ENCODE measurements at regions not wholly inside any gene's neighbourhood (a gene's known extent, or its start where the extent isn't known, plus 50 kb on each side); places are given as distances from the start of the nearest gene placed in this dataset.

DNA sequence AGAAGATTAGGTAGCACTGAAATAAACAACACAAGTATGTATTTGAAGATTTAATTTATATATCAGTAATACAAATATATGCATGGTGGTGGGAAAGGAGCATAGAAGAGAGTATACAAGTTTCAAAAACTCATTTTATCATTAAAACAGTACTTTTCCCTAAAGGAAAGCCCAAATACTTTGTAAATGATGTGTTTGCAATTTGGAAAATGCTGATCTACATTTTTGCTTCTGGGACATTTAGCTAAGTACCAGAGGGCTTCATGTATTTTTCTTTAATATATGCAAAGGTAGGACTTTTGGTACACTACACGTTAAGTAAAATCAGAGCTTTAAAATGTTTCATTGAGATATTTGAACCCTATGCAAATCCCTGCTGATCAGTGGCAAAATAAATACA lies 1624.2 kb downstream of the SUCLG1 start:
- no peaks in the 10 kb centered on the region for H3K27me3 Mint-ChIP-seq
- no peak overlapping the region for H3K27ac Mint-ChIP-seq
- POLR2A ChIA-PET = no interaction called here
- H3K36me3 Mint-ChIP-seq = no peaks in the 10 kb centered on the region
- Histone ChIP-seq H3K36me3 (ENCODE audit: control insufficient read depth in 2 of 3, insufficient read depth in 3 of 3, low read length in 3 of 3) (no peaks in the 10 kb centered on the region), H3K4me1 (ENCODE audit: control insufficient read depth in 2 of 2, insufficient read depth in 2 of 2, low read length in 2 of 2) (no peaks in the 10 kb centered on the region), H3K27me3 (ENCODE audit: control insufficient read depth in 2 of 2, insufficient read depth in 2 of 2, low read length in 2 of 2) (no peaks in the 10 kb centered on the region), H3K4me3 (ENCODE audit: low read length) (no peak overlapping the region), H3K9me3 (ENCODE audit: control insufficient read depth in 2 of 3, low read length in 3 of 3) (no peaks in the 10 kb centered on the region), H3K27ac (ENCODE audit: low read depth, low read length) (no peak overlapping the region)
- no peak overlapping the region for H3K4me3 Mint-ChIP-seq
- CTCF ChIA-PET = no interaction called here
- H3K4me1 Mint-ChIP-seq = no peaks in the 10 kb centered on the region
- DNase-seq = no peak
- intact Hi-C loops (cut with micrococcal nuclease) = no loop called here
- ATAC-seq = no peak
- peaks cover 0 to 6% (median 0%) of the 10 kb centered on the region in 11 donors for H3K9me3 Mint-ChIP-seq

DNA sequence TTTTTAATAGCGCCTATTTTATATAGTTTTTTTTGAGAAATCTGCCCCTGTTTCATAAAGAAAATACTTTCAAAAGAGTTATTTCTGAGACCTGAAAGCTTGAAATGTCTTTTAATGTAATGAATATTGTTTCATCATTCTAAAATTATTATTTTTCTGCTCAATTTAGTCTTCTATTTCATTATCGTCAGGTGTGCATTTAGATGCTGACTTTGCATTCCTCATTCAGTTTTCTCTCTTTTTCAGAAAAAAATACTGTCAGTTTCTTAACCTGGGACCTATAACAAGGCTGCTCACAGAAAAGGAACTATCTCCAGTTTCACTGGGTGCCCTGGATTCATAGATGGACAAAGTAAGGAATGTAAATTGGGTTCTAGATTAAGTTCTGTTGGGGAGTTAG lies 1631.7 kb downstream of the SUCLG1 start:
- Mint-ChIP-seq H3K27ac (no peak overlapping the region), H3K36me3 (no peaks in the 10 kb centered on the region), H3K4me3 (no peak overlapping the region), H3K9me3 (peaks cover 0 to 7% (median 0%) of the 10 kb centered on the region in 11 donors), H3K4me1 (no peaks in the 10 kb centered on the region), H3K27me3 (no peaks in the 10 kb centered on the region)
- no peaks in the 10 kb centered on the region for H3K27me3 ChIP-seq (ENCODE audit: control insufficient read depth in 2 of 2, insufficient read depth in 2 of 2, low read length in 2 of 2)
- no peaks in the 10 kb centered on the region for H3K9me3 ChIP-seq (ENCODE audit: control insufficient read depth in 2 of 3, low read length in 3 of 3)
- no peaks in the 10 kb centered on the region for H3K36me3 ChIP-seq (ENCODE audit: control insufficient read depth in 2 of 3, insufficient read depth in 3 of 3, low read length in 3 of 3)
- no peak overlapping the region for H3K27ac ChIP-seq (ENCODE audit: low read depth, low read length)
- ChIA-PET CTCF (no interaction called here), POLR2A (no interaction called here)
- ATAC-seq (no peak), DNase-seq (no peak)
- no peaks in the 10 kb centered on the region for H3K4me1 ChIP-seq (ENCODE audit: control insufficient read depth in 2 of 2, insufficient read depth in 2 of 2, low read length in 2 of 2)
- H3K4me3 ChIP-seq (ENCODE audit: low read length) = no peak overlapping the region
- intact Hi-C loops (cut with micrococcal nuclease) = no loop called here

DNA sequence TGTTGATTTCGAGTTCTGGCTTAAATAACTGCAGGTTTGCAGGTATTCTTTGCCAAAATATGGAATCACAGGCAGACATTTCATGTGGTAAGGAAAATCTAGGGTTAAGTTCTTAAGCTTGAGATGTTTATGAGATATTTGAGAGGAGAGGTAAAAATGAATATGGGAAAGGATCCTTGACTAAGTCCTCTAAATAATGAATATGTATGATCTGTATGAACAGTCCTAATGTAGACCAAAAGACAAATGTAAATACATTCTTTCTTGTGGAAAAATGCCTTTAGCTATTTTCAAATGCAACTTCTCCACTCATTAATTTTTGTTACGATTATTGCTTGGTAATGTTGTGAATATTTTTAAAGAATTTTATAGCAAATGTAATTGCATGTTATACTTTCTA lies 1632.6 kb downstream of the SUCLG1 start:
- Mint-ChIP-seq H3K27ac (no peak overlapping the region), H3K27me3 (no peaks in the 10 kb centered on the region), H3K9me3 (peaks cover 0 to 7% (median 0%) of the 10 kb centered on the region in 11 donors), H3K4me3 (no peak overlapping the region), H3K36me3 (no peaks in the 10 kb centered on the region), H3K4me1 (no peaks in the 10 kb centered on the region)
- Histone ChIP-seq H3K27me3 (ENCODE audit: control insufficient read depth in 2 of 2, insufficient read depth in 2 of 2, low read length in 2 of 2) (no peaks in the 10 kb centered on the region), H3K9me3 (ENCODE audit: control insufficient read depth in 2 of 3, low read length in 3 of 3) (no peaks in the 10 kb centered on the region), H3K27ac (ENCODE audit: low read depth, low read length) (no peak overlapping the region), H3K4me3 (ENCODE audit: low read length) (no peak overlapping the region), H3K4me1 (ENCODE audit: control insufficient read depth in 2 of 2, insufficient read depth in 2 of 2, low read length in 2 of 2) (no peaks in the 10 kb centered on the region), H3K36me3 (ENCODE audit: control insufficient read depth in 2 of 3, insufficient read depth in 3 of 3, low read length in 3 of 3) (no peaks in the 10 kb centered on the region)
- DNase-seq (no peak), ATAC-seq (no peak)
- ChIA-PET CTCF (no interaction called here), POLR2A (no interaction called here)
- intact Hi-C loops (cut with micrococcal nuclease) = no loop called here

DNA sequence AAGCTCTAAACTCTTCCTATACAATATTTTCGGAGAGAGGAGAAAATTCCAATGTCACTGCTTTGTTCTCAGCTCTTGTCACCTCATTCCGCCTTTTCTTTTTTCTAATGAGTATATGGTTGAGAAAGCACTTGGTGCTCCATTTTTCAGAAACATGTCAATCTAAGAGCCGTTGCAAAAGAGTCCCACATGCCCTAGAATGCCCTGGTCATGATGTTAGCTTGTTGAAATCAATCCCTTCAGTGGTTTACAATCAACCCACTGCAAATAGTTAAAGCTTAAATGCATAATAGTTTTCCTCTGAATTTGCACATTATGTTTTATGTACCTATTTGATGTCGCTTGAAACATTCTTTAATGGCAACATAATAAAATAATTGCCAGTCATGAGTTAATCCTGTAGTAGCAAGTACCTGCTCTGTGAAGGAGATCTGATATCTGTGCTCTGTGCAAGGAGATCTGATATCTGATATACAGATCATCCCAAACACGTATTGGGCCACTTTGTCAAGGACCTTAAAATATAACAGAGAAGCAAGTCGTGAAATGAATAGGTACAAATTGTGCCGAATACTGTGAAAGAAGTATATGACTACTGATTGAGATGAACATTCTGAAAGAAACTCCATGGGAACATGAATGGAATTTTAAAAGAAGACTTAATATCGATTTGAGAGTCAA lies 1633.5 kb downstream of the SUCLG1 start:
- no peaks in the 10 kb centered on the region for H3K4me1 Mint-ChIP-seq
- H3K27ac Mint-ChIP-seq = no peak overlapping the region
- Histone ChIP-seq H3K4me3 (ENCODE audit: low read length) (no peak overlapping the region), H3K27ac (ENCODE audit: low read depth, low read length) (no peak overlapping the region), H3K9me3 (ENCODE audit: control insufficient read depth in 2 of 3, low read length in 3 of 3) (no peaks in the 10 kb centered on the region), H3K27me3 (ENCODE audit: control insufficient read depth in 2 of 2, insufficient read depth in 2 of 2, low read length in 2 of 2) (no peaks in the 10 kb centered on the region), H3K36me3 (ENCODE audit: control insufficient read depth in 2 of 3, insufficient read depth in 3 of 3, low read length in 3 of 3) (no peaks in the 10 kb centered on the region), H3K4me1 (ENCODE audit: control insufficient read depth in 2 of 2, insufficient read depth in 2 of 2, low read length in 2 of 2) (no peaks in the 10 kb centered on the region)
- H3K9me3 Mint-ChIP-seq = peaks cover 0 to 4% (median 0%) of the 10 kb centered on the region in 11 donors
- DNase-seq = no peak
- ChIA-PET POLR2A (no interaction called here), CTCF (no interaction called here)
- no peak for ATAC-seq
- H3K27me3 Mint-ChIP-seq = no peaks in the 10 kb centered on the region
- intact Hi-C loops (cut with micrococcal nuclease) = no loop called here
- no peaks in the 10 kb centered on the region for H3K36me3 Mint-ChIP-seq
- no peak overlapping the region for H3K4me3 Mint-ChIP-seq

DNA sequence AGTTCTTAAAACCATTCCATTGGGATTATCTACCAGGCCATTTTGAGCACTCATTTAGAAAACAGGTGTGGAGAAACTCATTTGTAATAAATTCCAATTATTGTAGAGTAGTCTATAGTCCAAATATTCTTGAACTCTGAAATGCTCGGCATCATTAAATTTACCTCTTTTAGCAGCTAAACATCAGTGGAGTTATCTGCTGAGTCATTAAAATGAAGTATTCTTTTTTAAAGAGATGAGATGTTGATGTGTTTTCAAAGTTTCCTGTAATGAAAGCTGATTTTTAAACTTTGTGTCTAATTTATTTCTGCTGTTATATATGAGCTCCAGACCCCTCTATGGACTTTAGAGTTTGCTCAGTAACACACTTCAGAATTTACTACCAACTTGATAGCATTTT lies 1635.2 kb downstream of the SUCLG1 start:
- peaks cover 0 to 3% (median 0%) of the 10 kb centered on the region in 11 donors for H3K9me3 Mint-ChIP-seq
- Histone ChIP-seq H3K4me1 (ENCODE audit: control insufficient read depth in 2 of 2, insufficient read depth in 2 of 2, low read length in 2 of 2) (no peaks in the 10 kb centered on the region), H3K9me3 (ENCODE audit: control insufficient read depth in 2 of 3, low read length in 3 of 3) (no peaks in the 10 kb centered on the region), H3K27me3 (ENCODE audit: control insufficient read depth in 2 of 2, insufficient read depth in 2 of 2, low read length in 2 of 2) (no peaks in the 10 kb centered on the region), H3K36me3 (ENCODE audit: control insufficient read depth in 2 of 3, insufficient read depth in 3 of 3, low read length in 3 of 3) (no peaks in the 10 kb centered on the region), H3K27ac (ENCODE audit: low read depth, low read length) (no peak overlapping the region), H3K4me3 (ENCODE audit: low read length) (no peak overlapping the region)
- no peaks in the 10 kb centered on the region for H3K4me1 Mint-ChIP-seq
- no peaks in the 10 kb centered on the region for H3K27me3 Mint-ChIP-seq
- ChIA-PET CTCF (no interaction called here), POLR2A (no interaction called here)
- intact Hi-C loops (cut with micrococcal nuclease) = no loop called here
- no peaks in the 10 kb centered on the region for H3K36me3 Mint-ChIP-seq
- no peak overlapping the region for H3K4me3 Mint-ChIP-seq
- no peak overlapping the region for H3K27ac Mint-ChIP-seq
- ATAC-seq (no peak), DNase-seq (no peak)

DNA sequence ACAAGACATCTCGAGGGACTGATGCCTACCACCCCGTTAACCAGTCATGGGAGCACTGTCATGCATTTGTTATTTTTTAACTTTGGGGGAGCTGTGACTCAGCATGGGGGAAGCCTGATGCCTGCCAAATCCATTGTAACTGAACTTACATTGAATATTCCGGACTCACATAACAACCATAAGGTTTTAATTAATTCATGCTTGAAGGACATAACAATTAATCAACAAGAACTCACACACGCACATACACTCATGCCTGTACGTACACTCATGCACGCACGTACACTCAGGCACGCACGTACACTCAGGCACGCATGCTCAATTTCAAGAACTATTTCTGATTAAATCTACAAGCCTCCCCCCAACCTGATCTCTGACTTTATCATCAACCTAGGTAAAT lies 1639.1 kb downstream of the SUCLG1 start:
- H3K4me1 ChIP-seq (ENCODE audit: control insufficient read depth in 2 of 2, insufficient read depth in 2 of 2, low read length in 2 of 2) = no peaks in the 10 kb centered on the region
- no peaks in the 10 kb centered on the region for H3K27me3 ChIP-seq (ENCODE audit: control insufficient read depth in 2 of 2, insufficient read depth in 2 of 2, low read length in 2 of 2)
- H3K4me1 Mint-ChIP-seq = no peaks in the 10 kb centered on the region
- H3K36me3 Mint-ChIP-seq = no peaks in the 10 kb centered on the region
- H3K9me3 Mint-ChIP-seq = peaks cover 0 to 3% (median 0%) of the 10 kb centered on the region in 11 donors
- H3K36me3 ChIP-seq (ENCODE audit: control insufficient read depth in 2 of 3, insufficient read depth in 3 of 3, low read length in 3 of 3) = no peaks in the 10 kb centered on the region
- intact Hi-C loops (cut with micrococcal nuclease) = no loop called here
- H3K27me3 Mint-ChIP-seq = no peaks in the 10 kb centered on the region
- H3K27ac Mint-ChIP-seq = no peak overlapping the region
- no peak overlapping the region for H3K4me3 Mint-ChIP-seq
- ChIA-PET POLR2A (no interaction called here), CTCF (no interaction called here)
- no peak overlapping the region for H3K4me3 ChIP-seq (ENCODE audit: low read length)
- H3K27ac ChIP-seq (ENCODE audit: low read depth, low read length) = no peak overlapping the region
- DNase-seq = no peak
- no peaks in the 10 kb centered on the region for H3K9me3 ChIP-seq (ENCODE audit: control insufficient read depth in 2 of 3, low read length in 3 of 3)
- ATAC-seq = no peak

DNA sequence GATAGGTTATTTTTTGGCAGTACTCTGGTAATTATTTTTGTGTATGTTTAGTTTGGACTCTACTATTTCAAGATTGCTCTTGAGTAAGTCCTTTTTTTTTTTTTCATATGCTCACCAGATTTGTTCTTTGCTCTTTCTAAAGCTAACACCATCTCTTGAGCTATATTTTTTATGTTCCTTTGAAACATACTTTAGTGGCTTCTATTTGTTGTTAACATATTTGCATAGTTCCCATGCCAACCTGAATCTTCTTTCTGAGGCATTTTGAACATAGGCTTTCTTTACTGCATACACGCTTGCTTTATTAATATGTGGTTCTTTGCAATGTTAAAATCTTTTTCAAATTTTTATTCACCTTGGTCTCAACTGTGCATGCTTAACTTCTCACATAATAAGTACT lies 1644.9 kb downstream of the SUCLG1 start:
- Mint-ChIP-seq H3K9me3 (peaks cover 0 to 2% (median 0%) of the 10 kb centered on the region in 11 donors), H3K36me3 (no peaks in the 10 kb centered on the region), H3K4me1 (no peaks in the 10 kb centered on the region), H3K27ac (no peak overlapping the region), H3K27me3 (no peaks in the 10 kb centered on the region), H3K4me3 (no peak overlapping the region)
- ATAC-seq (no peak), DNase-seq (no peak)
- Histone ChIP-seq H3K4me3 (ENCODE audit: low read length) (no peak overlapping the region), H3K27ac (ENCODE audit: low read depth, low read length) (no peak overlapping the region), H3K4me1 (ENCODE audit: control insufficient read depth in 2 of 2, insufficient read depth in 2 of 2, low read length in 2 of 2) (no peaks in the 10 kb centered on the region), H3K36me3 (ENCODE audit: control insufficient read depth in 2 of 3, insufficient read depth in 3 of 3, low read length in 3 of 3) (no peaks in the 10 kb centered on the region), H3K27me3 (ENCODE audit: control insufficient read depth in 2 of 2, insufficient read depth in 2 of 2, low read length in 2 of 2) (no peaks in the 10 kb centered on the region), H3K9me3 (ENCODE audit: control insufficient read depth in 2 of 3, low read length in 3 of 3) (no peaks in the 10 kb centered on the region)
- intact Hi-C loops (cut with micrococcal nuclease) = no loop called here
- ChIA-PET CTCF (no interaction called here), POLR2A (no interaction called here)
